Liver (tissue), 8 donors: ENCODE measurements at regions not wholly inside any gene's neighbourhood (a gene's known extent, or its start where the extent isn't known, plus 50 kb on each side); places are given as distances from the start of the nearest gene placed in this dataset.

Source experiments
- DNase-seq: peaks from one replicate; pipeline ENCODE4 v3.0.0-alpha.2; 2017; ENCODE audit warnings: low spot score
- H3K27ac ChIP-seq, 2 donors: one replicate each; pipeline ENCODE4 v1.7.0; 2013; ENCODE audit warnings: inconsistent platforms in 2 of 2, low read length in 2 of 2, control low read depth in 1 of 2, low read depth in 1 of 2, mild to moderate bottlenecking in 1 of 2
- H3K27me3 ChIP-seq, 4 donors: one replicate each; pipeline versions ENCODE4 v1.6.1 to v1.7.0; 2013; ENCODE audit warnings: low read length in 3 of 4, inconsistent platforms in 1 of 4, mild to moderate bottlenecking in 1 of 4, moderate library complexity in 1 of 4; ENCODE audit not compliant: control insufficient read depth in 4 of 4, insufficient read depth in 4 of 4
- H3K36me3 ChIP-seq, 4 donors: one replicate each; pipeline versions ENCODE4 v1.6.1 to v1.7.0; 2013; ENCODE audit warnings: low read length in 3 of 4, mild to moderate bottlenecking in 3 of 4, low read depth in 1 of 4, moderate library complexity in 1 of 4; ENCODE audit not compliant: control insufficient read depth in 4 of 4, insufficient read depth in 3 of 4
- H3K4me1 ChIP-seq, 4 donors: one replicate each; pipeline versions ENCODE4 v1.6.1 to v1.7.0; 2013; ENCODE audit warnings: low read length in 3 of 4, mild to moderate bottlenecking in 3 of 4, moderate library complexity in 1 of 4; ENCODE audit not compliant: control insufficient read depth in 4 of 4, insufficient read depth in 4 of 4
- H3K4me3 ChIP-seq, 3 donors: one replicate each; pipeline versions ENCODE4 v1.6.1 to v1.7.0; 2013; ENCODE audit warnings: low read length in 3 of 3, control low read depth in 1 of 3, low read depth in 1 of 3, mild to moderate bottlenecking in 1 of 3
- H3K9ac ChIP-seq, 2 donors: one replicate each; pipeline ENCODE4 v1.7.0; 2013; ENCODE audit warnings: low read length in 2 of 2, mild to moderate bottlenecking in 2 of 2, moderate library complexity in 2 of 2, control low read depth in 1 of 2, low read depth in 1 of 2
- H3K9me3 ChIP-seq, 4 donors: one replicate each; pipeline versions ENCODE4 v1.6.1 to v1.7.0; 2013; ENCODE audit warnings: low read length in 3 of 4; ENCODE audit not compliant: control insufficient read depth in 4 of 4
- ATF3 ChIP-seq: IDR thresholded peaks from 2 replicates; pipeline ENCODE4 v1.6.1; 2016; ENCODE audit warnings: antibody characterized with exemption
- CTCF ChIP-seq: fragments of 150-350 bp; IDR thresholded peaks from 2 replicates; pipeline ENCODE4 v1.5.1; 2017; ENCODE audit warnings: improper control_type of control experiment, low read depth, low read length; ENCODE audit not compliant: missing input control
- EGR1 ChIP-seq, 2 donors: IDR thresholded peaks; 2 replicates each; pipeline ENCODE4 v1.6.1; 2016 to 2018; ENCODE audit warnings: antibody characterized with exemption in 2 of 2, low read depth in 2 of 2
- FOXA1 ChIP-seq: IDR thresholded peaks from 2 replicates; pipeline ENCODE4 v1.6.1; 2016; ENCODE audit warnings: antibody characterized with exemption
- FOXA2 ChIP-seq: IDR thresholded peaks from 2 replicates; pipeline ENCODE4 v1.6.1; 2016; ENCODE audit warnings: antibody characterized with exemption
- GABPA ChIP-seq, 2 donors: IDR thresholded peaks in 1 of 2; conservative IDR thresholded peaks in 1 of 2; 2 replicates each; pipeline ENCODE4 v1.6.1; 2016; ENCODE audit warnings: antibody characterized with exemption in 2 of 2, mild to moderate bottlenecking in 1 of 2, moderate library complexity in 1 of 2
- HNF4A ChIP-seq, 2 donors: conservative IDR thresholded peaks; 2 replicates each; pipeline ENCODE4 v1.6.1; 2016; ENCODE audit warnings: antibody characterized with exemption in 2 of 2, mild to moderate bottlenecking in 2 of 2
- HNF4G ChIP-seq: IDR thresholded peaks from 2 replicates; pipeline ENCODE4 v1.6.1; 2016; ENCODE audit warnings: antibody characterized with exemption
- JUND ChIP-seq, 2 donors: IDR thresholded peaks; 2 replicates each; pipeline ENCODE4 v1.6.1; 2016; ENCODE audit warnings: antibody characterized with exemption in 2 of 2
- MAX ChIP-seq: IDR thresholded peaks from 2 replicates; pipeline ENCODE4 v1.6.1; 2016; ENCODE audit warnings: antibody characterized with exemption
- NR2F2 ChIP-seq: IDR thresholded peaks from 2 replicates; pipeline ENCODE4 v1.6.1; 2016; ENCODE audit warnings: antibody characterized with exemption
- RAD21 ChIP-seq, 2 donors: IDR thresholded peaks; 2 replicates each; pipeline ENCODE4 v1.6.1; 2016; ENCODE audit warnings: antibody characterized with exemption in 2 of 2, mild to moderate bottlenecking in 2 of 2
- REST ChIP-seq: IDR thresholded peaks from 2 replicates; pipeline ENCODE4 v1.6.1; 2016; ENCODE audit warnings: antibody characterized with exemption, mild to moderate bottlenecking
- RXRA ChIP-seq, 2 donors: IDR thresholded peaks; 2 replicates each; pipeline ENCODE4 v1.6.1; 2017 to 2018; ENCODE audit warnings: antibody characterized with exemption in 2 of 2, mild to moderate bottlenecking in 1 of 2
- SP1 ChIP-seq: IDR thresholded peaks from 2 replicates; pipeline ENCODE4 v1.6.1; 2018; ENCODE audit warnings: antibody characterized with exemption, mild to moderate bottlenecking
- TAF1 ChIP-seq: conservative IDR thresholded peaks from 2 replicates; pipeline ENCODE4 v1.6.1; 2016; ENCODE audit warnings: antibody characterized with exemption, mild to moderate bottlenecking
- YY1 ChIP-seq: IDR thresholded peaks from 2 replicates; pipeline ENCODE4 v1.6.1; 2016; ENCODE audit warnings: antibody characterized with exemption, mild to moderate bottlenecking
- ZBTB33 ChIP-seq: IDR thresholded peaks from 2 replicates; pipeline ENCODE4 v1.6.1; 2016; ENCODE audit warnings: antibody characterized with exemption
- WGBS: extraction: QIAGEN DNeasy Blood & Tissue Kit; methylation state at CpG from one replicate; pipeline ENCODE4 v1.1.7; 2013; 5-methylcytosine and 5-hydroxymethylcytosine counted together
- donor health status: healthy.
- donor health status: healthy.
- donor health status: healthy.
- donor health status: healthy.
- donor health status: healthy.

- H3K27ac ChIP-seq = no peak overlapping the region
- no peak for DNase-seq
- H3K4me3 ChIP-seq = no peak overlapping the region
- no peaks in the 10 kb centered on the region for H3K36me3 ChIP-seq
- WGBS = 82% methylated on average over 4 of the region's 4 CpGs
- peaks cover 0 to 5% (median 0%) of the 10 kb centered on the region in 4 donors for H3K9me3 ChIP-seq
- TF ChIP-seq RXRA (IDR thresholded peaks at IDR 0.05) (no peak), EGR1 (IDR thresholded peaks at IDR 0.05; ENCODE audit: low read depth in 2 of 2) (no peak), ATF3 (no peak), TAF1 (no peak), FOXA1 (no peak), JUND (IDR thresholded peaks at IDR 0.05) (no peak), FOXA2 (no peak), NR2F2 (no peak), GABPA (IDR thresholded peaks at IDR 0.05 in 1 of 2, conservative IDR thresholded peaks at IDR 0.05 in 1 of 2) (no peak), HNF4G (no peak), MAX (no peak), ZBTB33 (no peak), YY1 (no peak), CTCF (no peak), RAD21 (IDR thresholded peaks at IDR 0.05) (no peak), REST (no peak), SP1 (no peak), HNF4A (conservative IDR thresholded peaks at IDR 0.05) (no peak)
- H3K9ac ChIP-seq = no peak overlapping the region
- H3K4me1 ChIP-seq = no peaks in the 10 kb centered on the region
- H3K27me3 ChIP-seq = peaks cover 0 to 11% (median 0%) of the 10 kb centered on the region in 4 donors
Measured at GRCh38 chr2:121862286-121862685, 106.8 kb downstream of the TSN start.

- Histone ChIP-seq H3K36me3 (no peaks in the 10 kb centered on the region), H3K9ac (no peak overlapping the region), H3K27me3 (no peaks in the 10 kb centered on the region), H3K4me1 (no peaks in the 10 kb centered on the region), H3K27ac (no peak overlapping the region), H3K9me3 (no peaks in the 10 kb centered on the region), H3K4me3 (no peak overlapping the region)
- WGBS = 54% methylated on average over 2 of the region's 2 CpGs
- DNase-seq = no peak
- TF ChIP-seq RXRA (IDR thresholded peaks at IDR 0.05) = no peak
- no peak for TF ChIP-seq FOXA2
- no peak for TF ChIP-seq SP1
- TF ChIP-seq YY1 = no peak
- TF ChIP-seq TAF1 = no peak
Measured at GRCh38 chr2:121865914-121866313, 110.5 kb downstream of the TSN start.
